GM12892 (cell line): ENCODE measurements at regions not wholly inside any gene's neighbourhood (a gene's known extent, or its start where the extent isn't known, plus 50 kb on each side); places are given as distances from the start of the nearest gene placed in this dataset.

Source experiments
- DNase-seq: peaks from one replicate; pipeline ENCODE4 v3.0.0; 2011; ENCODE audit not compliant: insufficient read length
- FAIRE-seq: peaks from 2 replicates; lab custom pipeline; 2011; peaks lifted over from hg19 to GRCh38; lab: Jason Lieb, UNC
- POLR2A ChIP-seq: IDR thresholded peaks from 2 replicates; pipeline ENCODE4 v1.6.1; 2011; ENCODE audit warnings: low read depth, low read length, control low read depth
- POLR2AphosphoS5 ChIP-seq: IDR thresholded peaks from 2 replicates; pipeline ENCODE4 v1.6.1; 2011; ENCODE audit warnings: low read depth, low read length, control low read depth
- TAF1 ChIP-seq: IDR thresholded peaks from 2 replicates; pipeline ENCODE4 v1.6.1; 2011; ENCODE audit warnings: low read depth, mild to moderate bottlenecking, control low read depth, low read length, borderline replicate concordance

DNA sequence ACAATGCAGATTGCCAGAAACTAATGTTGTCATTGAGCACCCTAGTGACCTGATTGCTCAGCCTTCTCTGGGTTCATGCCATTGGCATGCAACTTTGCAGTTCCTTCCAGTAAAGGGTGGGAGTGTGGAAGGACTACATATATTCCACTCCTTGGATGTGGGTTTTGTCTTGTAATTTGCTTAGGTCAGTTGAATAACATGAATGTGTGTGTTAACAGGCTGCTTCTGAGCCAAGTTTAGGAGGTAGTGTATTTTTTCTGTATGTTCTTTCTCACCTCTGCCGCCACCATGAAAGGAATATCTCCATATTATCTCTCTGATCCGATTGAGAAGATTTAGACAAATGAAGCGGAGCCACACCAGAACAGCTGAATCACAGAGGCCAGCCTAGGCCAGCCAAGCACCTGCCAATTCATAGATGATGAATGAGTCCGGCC, 1929.6 kb upstream of the CDH6 start:
- FAIRE-seq, result no peak

GRCh38 chr5:29262339-29263123, 1931.0 kb upstream of the CDH6 start:
- no peak for DNase-seq
- no peak for TF ChIP-seq TAF1
- TF ChIP-seq POLR2A, result no peak
- TF ChIP-seq POLR2AphosphoS5, result no peak
- FAIRE-seq, result no peak

More for the DNA sequence above, 1929.6 kb upstream of the CDH6 start:
- DNase-seq, result no peak
- TF ChIP-seq TAF1 (no peak), POLR2A (no peak), POLR2AphosphoS5 (no peak)

DNA sequence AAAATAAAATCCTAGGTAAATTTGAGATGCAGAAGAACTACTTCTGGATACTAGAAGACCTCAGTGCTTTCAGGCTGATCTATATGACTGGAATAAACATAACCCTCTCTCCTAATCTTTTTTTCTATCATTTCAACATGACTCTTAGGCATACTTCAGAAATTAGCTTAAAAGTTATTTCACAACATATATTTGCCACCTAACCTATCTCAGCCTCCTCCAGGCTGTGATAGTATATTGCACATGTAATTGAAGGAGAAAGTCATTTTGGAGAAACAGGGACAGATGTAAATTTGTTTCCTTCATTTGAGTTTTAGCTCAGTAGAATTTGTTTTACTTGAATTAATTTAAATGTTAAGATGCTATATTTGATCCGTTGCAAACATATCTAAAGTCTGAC, 1932.3 kb upstream of the CDH6 start:
- FAIRE-seq, result no peak
- TF ChIP-seq TAF1 (no peak), POLR2AphosphoS5 (no peak), POLR2A (no peak)

GRCh38 chr5:29252390-29252789, 1941.1 kb upstream of the CDH6 start:
- no peak for TF ChIP-seq POLR2A
- TF ChIP-seq POLR2AphosphoS5, result no peak
- TF ChIP-seq TAF1, result no peak
- FAIRE-seq, result no peak
- no peak for DNase-seq

More for the DNA sequence above, 1932.3 kb upstream of the CDH6 start:
- DNase-seq, result no peak

DNA sequence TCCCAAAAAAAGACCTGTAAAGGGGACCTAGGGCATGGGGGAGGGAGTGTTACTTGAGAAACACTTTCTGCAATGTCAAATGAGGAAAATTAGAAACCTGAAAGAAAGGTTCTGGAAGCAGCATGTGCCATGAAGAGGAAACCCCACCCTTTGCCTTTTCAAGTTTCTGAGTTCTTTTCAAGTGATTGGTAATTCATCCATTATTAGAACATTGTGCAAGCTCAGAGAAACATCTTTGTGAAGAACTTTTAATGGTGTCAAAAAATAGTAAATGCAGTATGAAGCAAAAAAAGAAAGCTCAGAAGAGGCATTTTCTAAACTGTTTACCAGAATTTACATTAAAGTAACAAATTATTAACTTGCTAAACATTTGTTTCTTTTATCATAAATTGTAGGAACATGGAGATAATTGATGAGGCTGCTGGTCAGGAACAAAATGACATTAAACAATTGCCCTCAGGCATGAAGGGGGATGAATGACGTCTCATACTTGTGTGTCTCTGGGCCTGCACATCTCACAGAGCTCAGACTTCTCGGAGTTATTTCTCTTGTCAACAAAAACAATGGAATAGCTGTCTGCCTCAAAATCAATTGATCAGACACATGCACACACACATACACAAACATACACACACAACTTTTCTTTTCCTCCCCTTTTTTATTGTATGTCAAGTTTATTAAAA, 1946.0 kb upstream of the CDH6 start:
- DNase-seq, result no peak
- TF ChIP-seq POLR2AphosphoS5, result no peak
- no peak for TF ChIP-seq POLR2A
- no peak for TF ChIP-seq TAF1
- no peak for FAIRE-seq

- no peak for TF ChIP-seq POLR2A
- no peak for TF ChIP-seq TAF1
- TF ChIP-seq POLR2AphosphoS5, result no peak
- FAIRE-seq, result no peak
- no peak for DNase-seq
These were observed 1953.1 kb upstream of the CDH6 start for GRCh38 chr5:29240379-29240778.

DNA sequence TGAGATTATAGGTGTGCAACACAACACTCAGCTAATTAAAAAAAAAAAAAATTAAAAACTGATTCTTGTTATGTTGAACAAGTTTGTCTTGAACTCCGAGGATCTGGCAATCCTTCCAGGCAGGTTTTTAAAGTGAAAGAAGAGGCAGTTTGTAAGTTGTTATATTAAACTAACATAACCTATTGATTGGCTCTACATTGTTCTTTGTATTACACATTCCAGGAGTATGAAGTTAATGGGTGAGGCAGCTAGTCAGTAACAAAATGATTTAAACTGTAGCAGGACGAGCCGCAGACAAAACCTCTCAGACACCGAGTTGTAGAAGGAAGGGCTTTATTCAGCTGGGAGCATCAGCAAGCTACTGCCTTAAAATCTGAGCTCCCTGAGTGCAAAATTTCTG, 1953.9 kb upstream of the CDH6 start:
- TF ChIP-seq TAF1 (no peak), POLR2A (no peak), POLR2AphosphoS5 (no peak)
- FAIRE-seq, result no peak

GRCh38 chr5:29238115-29238514, 1955.4 kb upstream of the CDH6 start:
- no peak for FAIRE-seq

More for the DNA sequence above, 1953.9 kb upstream of the CDH6 start:
- DNase-seq, result no peak

DNA sequence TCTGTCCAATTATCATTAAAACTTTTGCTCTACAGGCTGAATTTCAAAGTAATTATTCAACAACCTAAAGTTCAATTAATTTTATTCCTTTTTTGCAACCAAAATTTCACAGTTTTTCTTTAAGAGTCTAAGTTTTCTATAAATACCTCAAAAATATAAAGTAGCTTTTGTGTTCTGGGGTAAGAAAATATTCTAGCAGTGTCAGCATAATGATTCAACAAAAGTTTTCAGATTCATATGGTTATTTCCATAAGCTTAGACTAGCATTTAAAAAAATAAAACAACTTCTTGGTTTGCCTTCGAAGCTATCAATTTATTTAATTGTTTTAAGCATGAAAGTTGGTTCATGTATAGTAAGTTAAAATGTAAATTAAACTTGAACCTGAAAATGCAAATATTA, 1962.3 kb upstream of the CDH6 start:
- TF ChIP-seq POLR2AphosphoS5 (no peak), POLR2A (no peak), TAF1 (no peak)
- no peak for DNase-seq
- no peak for FAIRE-seq

More at GRCh38 chr5:29238115-29238514, 1955.4 kb upstream of the CDH6 start:
- TF ChIP-seq TAF1 (no peak), POLR2A (no peak), POLR2AphosphoS5 (no peak)
- DNase-seq, result no peak

DNA sequence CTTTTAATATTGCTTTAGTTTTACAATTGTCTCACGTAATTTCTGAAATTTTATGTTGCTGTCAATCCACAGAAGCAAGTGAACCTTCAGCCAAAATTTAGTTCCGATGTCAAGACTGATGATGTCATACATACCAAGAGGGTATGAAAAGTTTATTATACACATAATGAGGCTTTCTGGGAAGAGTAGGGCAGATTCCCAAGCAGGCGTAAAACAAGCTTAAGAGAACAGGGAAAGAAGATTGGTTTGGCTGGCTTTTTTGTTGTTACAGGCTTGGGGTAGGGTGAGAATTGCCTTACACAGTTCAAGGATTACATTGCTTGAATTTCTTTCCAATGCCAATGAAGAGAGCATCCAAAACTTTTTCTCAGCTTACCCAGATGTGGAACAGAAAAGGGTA, 1962.9 kb upstream of the CDH6 start:
- FAIRE-seq (no peak), DNase-seq (no peak)
- TF ChIP-seq TAF1, result no peak
- TF ChIP-seq POLR2A, result no peak
- TF ChIP-seq POLR2AphosphoS5, result no peak

- no peak for TF ChIP-seq POLR2AphosphoS5
- no peak for TF ChIP-seq POLR2A
- no peak for TF ChIP-seq TAF1
- no peak for DNase-seq
- FAIRE-seq, result no peak
These were observed 1964.0 kb upstream of the CDH6 start for GRCh38 chr5:29229461-29229860.

- no peak for FAIRE-seq
- no peak for DNase-seq
- TF ChIP-seq TAF1 (no peak), POLR2AphosphoS5 (no peak), POLR2A (no peak)
These were observed 1975.3 kb upstream of the CDH6 start for GRCh38 chr5:29218138-29218537.
